ENCODE measurements at regions not wholly inside any gene's neighbourhood (a gene's known extent, or its start where the extent isn't known, plus 50 kb on each side); places are given as distances from the start of the nearest gene placed in this dataset.

- no peak for DNase-seq
These were observed 730.3 kb downstream of the TRIML1 start for GRCh38 chr4:188869581-188869980.

- DNase-seq: no peak
These were observed 733.6 kb downstream of the TRIML1 start for GRCh38 chr4:188872809-188873208.

GRCh38 chr4:188876881-188877280 lies 737.6 kb downstream of the TRIML1 start:
- DNase-seq: no peak

- no peak for DNase-seq
These were observed 740.4 kb downstream of the TRIML1 start for GRCh38 chr4:188879598-188879997.

- no peak for DNase-seq
These were observed 748.7 kb downstream of the TRIML1 start for GRCh38 chr4:188887905-188888304.

GRCh38 chr4:188892837-188893236 lies 753.6 kb downstream of the TRIML1 start:
- no peak for DNase-seq

GRCh38 chr4:188903986-188904385 lies 764.7 kb downstream of the TRIML1 start:
- DNase-seq: no peak

- DNase-seq: no peak
These were observed 765.4 kb downstream of the TRIML1 start for GRCh38 chr4:188904617-188905016.

GRCh38 chr4:188905248-188905647 lies 766.0 kb downstream of the TRIML1 start:
- no peak for DNase-seq

- DNase-seq: no peak
These were observed 772.0 kb downstream of the TRIML1 start for GRCh38 chr4:188911199-188911598.

- no peak for DNase-seq
These were observed 772.5 kb downstream of the TRIML1 start for GRCh38 chr4:188911707-188912106.

- DNase-seq: no peak
These were observed 775.9 kb downstream of the TRIML1 start for GRCh38 chr4:188915175-188915574.

GRCh38 chr4:188918787-188919186 lies 779.5 kb downstream of the TRIML1 start:
- DNase-seq: no peak

- DNase-seq: peak; percentile 4
These were observed 791.6 kb downstream of the TRIML1 start for GRCh38 chr4:188930822-188931221.

GRCh38 chr4:188934320-188934962 lies 795.2 kb downstream of the TRIML1 start:
- no peak for DNase-seq

- DNase-seq: no peak
These were observed 802.4 kb downstream of the TRIML1 start for GRCh38 chr4:188941524-188942119.

GRCh38 chr4:188942606-188943005 lies 803.4 kb downstream of the TRIML1 start:
- no peak for DNase-seq

- DNase-seq: no peak
These were observed 810.4 kb downstream of the TRIML1 start for GRCh38 chr4:188949596-188949995.

- no peak for DNase-seq
These were observed 815.8 kb downstream of the TRIML1 start for GRCh38 chr4:188955066-188955465.

- no peak for DNase-seq
These were observed 817.3 kb downstream of the TRIML1 start for GRCh38 chr4:188956566-188956965.

- DNase-seq: no peak
These were observed 819.1 kb downstream of the TRIML1 start for GRCh38 chr4:188958346-188958745.

GRCh38 chr4:188959424-188959823 lies 820.2 kb downstream of the TRIML1 start:
- DNase-seq: no peak

- DNase-seq: no peak
These were observed 821.3 kb downstream of the TRIML1 start for GRCh38 chr4:188960411-188961093.

- DNase-seq: no peak
These were observed 831.9 kb downstream of the TRIML1 start for GRCh38 chr4:188971125-188971524.
